A549 (cell line): ENCODE measurements at regions not wholly inside any gene's neighbourhood (a gene's known extent, or its start where the extent isn't known, plus 50 kb on each side); places are given as distances from the start of the nearest gene placed in this dataset.

Experiments
- ATAC-seq, 2 experiments: fragments of 200-7000 bp in 1 of 2; fragments of >200 bp in 1 of 2; cut with Nextera tagmentation in 1 of 2; cut with Tn5 transposase in 1 of 2; 3 replicates each; pipeline versions ENCODE4 v1.8.0 to v1.9.1; 2018 to 2020; ENCODE audit warnings: mild to moderate bottlenecking in 1 of 2, moderate library complexity in 1 of 2
- CTCF ChIA-PET: fragments of 300-600 bp; sonication (Branson Sonifier 250); formaldehyde crosslinking; extraction: SDS; loops from one replicate; lab custom pipeline; 2021; ENCODE audit warnings: antibody characterized with exemption, inconsistent platforms; lab: Yijun Ruan, JAX
- POLR2A ChIA-PET: fragments of 350-600 bp; formaldehyde crosslinking; extraction: SDS; loops from one replicate; lab custom pipeline; 2021; ENCODE audit warnings: antibody characterized with exemption, inconsistent platforms; lab: Yijun Ruan, JAX
- DNase-seq, 2 experiments: peaks; one replicate each; pipeline versions ENCODE4 v3.0.0 to v3.0.0-alpha.2; 2011 to 2016; ENCODE audit warnings: low read depth in 1 of 2, low spot score in 1 of 2
- FAIRE-seq: peaks from 2 replicates; lab custom pipeline; 2011; peaks lifted over from hg19 to GRCh38; lab: Jason Lieb, UNC
- H3K27ac ChIP-seq, 2 experiments: fragments of >200 bp; sonication (Bioruptor Twin); formaldehyde crosslinking; 3 replicates each; pipeline ENCODE4 v1.5.1; 2016 to 2017
- H3K4me1 ChIP-seq: fragments of >200 bp; sonication (Bioruptor Twin); formaldehyde crosslinking; 3 replicates; pipeline ENCODE4 v1.6.1; 2016
- H3K4me2 ChIP-seq: fragments of >200 bp; sonication (Bioruptor Twin); formaldehyde crosslinking; 3 replicates; pipeline ENCODE4 v1.6.1; 2016
- H3K4me3 ChIP-seq: fragments of >200 bp; sonication (Bioruptor Twin); formaldehyde crosslinking; 3 replicates; pipeline ENCODE4 v1.5.1; 2016
- H3K9me3 ChIP-seq: fragments of >200 bp; sonication (Bioruptor Twin); formaldehyde crosslinking; 3 replicates; pipeline ENCODE4 v1.6.1; 2016
- BCL3 ChIP-seq: fragments of >200 bp; sonication (Bioruptor Twin); formaldehyde crosslinking; IDR thresholded peaks from 3 replicates; pipeline ENCODE4 v1.6.1; 2016
- CHD2 ChIP-seq: fragments of 150-350 bp; IDR thresholded peaks from 2 replicates; pipeline ENCODE4 v1.6.1; 2014; ENCODE audit warnings: low read length; ENCODE audit not compliant: partially characterized antibody
- E2F6 ChIP-seq: IDR thresholded peaks from 2 replicates; pipeline ENCODE4 v1.6.1; 2012; ENCODE audit warnings: low read depth, borderline replicate concordance
- EHF ChIP-seq: fragments of 250-450 bp; sonication (Bioruptor Pico); IDR thresholded peaks from 2 replicates; pipeline ENCODE4 v1.5.0; 2020; ENCODE audit warnings: mild to moderate bottlenecking
- FOSB ChIP-seq: fragments of 250-450 bp; sonication (Bioruptor Pico); IDR thresholded peaks from 2 replicates; pipeline ENCODE4 v1.5.0; 2020; ENCODE audit warnings: mild to moderate bottlenecking, moderate library complexity
- FOSL2 ChIP-seq, 2 experiments: fragments of 450-650 bp in 1 of 2; fragments of >200 bp in 1 of 2; sonication (Bioruptor Twin) in 1 of 2; formaldehyde crosslinking; IDR thresholded peaks; 2 replicates each; pipeline versions ENCODE4 v1.5.0 to v1.6.1; 2016 to 2020; ENCODE audit warnings: mild to moderate bottlenecking in 1 of 2, moderate library complexity in 1 of 2
- HDAC2 ChIP-seq: fragments of 200-600 bp; sonication (generic); IDR thresholded peaks from 2 replicates; pipeline ENCODE4 v1.6.1; 2016
- KDM1A ChIP-seq: fragments of 200-600 bp; sonication (generic); IDR thresholded peaks from 2 replicates; pipeline ENCODE4 v1.6.1; 2016; ENCODE audit warnings: low read depth, mild to moderate bottlenecking
- RAD21 ChIP-seq, 2 experiments: fragments of >200 bp in 1 of 2; sonication (Bioruptor Twin) in 1 of 2; formaldehyde crosslinking in 1 of 2; IDR thresholded peaks in 1 of 2; conservative IDR thresholded peaks in 1 of 2; 2 replicates in 1 of 2; 3 replicates in 1 of 2; pipeline ENCODE4 v1.6.1; 2012 to 2018; ENCODE audit warnings: inconsistent platforms in 1 of 2
- REST ChIP-seq: fragments of 200-600 bp; sonication (generic); IDR thresholded peaks from 2 replicates; pipeline ENCODE4 v1.6.1; 2016; ENCODE audit warnings: antibody characterized with exemption, mild to moderate bottlenecking, moderate library complexity
- SMC3 ChIP-seq: fragments of >200 bp; sonication (Bioruptor Twin); formaldehyde crosslinking; IDR thresholded peaks from 3 replicates; pipeline ENCODE4 v1.6.1; 2018; ENCODE audit warnings: inconsistent platforms
- TFCP2L1 ChIP-seq: fragments of 250-450 bp; sonication (Bioruptor Pico); IDR thresholded peaks from 2 replicates; pipeline ENCODE4 v1.5.0; 2021; ENCODE audit warnings: mild to moderate bottlenecking
- TP53 ChIP-seq: fragments of 250-450 bp; sonication (Bioruptor Pico); IDR thresholded peaks from 2 replicates; pipeline ENCODE4 v1.5.0; 2021; ENCODE audit warnings: mild to moderate bottlenecking, moderate library complexity
- ZC3H11A ChIP-seq: fragments of 450-650 bp; IDR thresholded peaks from 2 replicates; pipeline ENCODE4 v1.6.1; 2014; ENCODE audit warnings: antibody characterized with exemption, mild to moderate bottlenecking
- WGBS: methylation state at CpG from one replicate; pipeline ENCODE4 v1.1.6; 2017; ENCODE audit errors: missing lambda C conversion rate; 5-methylcytosine and 5-hydroxymethylcytosine counted together

GRCh38 chr12:87259391-87259790 is 769.8 kb downstream of the C12orf50 start (continued):
- TF ChIP-seq FOSB (no peak), EHF (no peak), REST (no peak)
- TF ChIP-seq, all 56 proteins: peak for 0

GRCh38 chr12:87254381-87255030 is 774.7 kb downstream of the C12orf50 start:
- TF ChIP-seq E2F6 (no peak), KDM1A (no peak), TP53 (CRISPR knock-in tag) (no peak), HDAC2 (no peak), RAD21 (conservative IDR thresholded peaks at IDR 0.05 in 1 of 2, IDR thresholded peaks at IDR 0.05 in 1 of 2) (no peak), TFCP2L1 (CRISPR knock-in tag) (no peak), ZC3H11A (no peak), SMC3 (no peak), REST (no peak)
- POLR2A ChIA-PET: no interaction called here
- FAIRE-seq: no peak

GRCh38 chr12:87253157-87253556 is 776.0 kb downstream of the C12orf50 start:
- peak in 1 of 2 experiments; percentile 18 for DNase-seq
- CTCF ChIA-PET: interaction anchor here (0.6 kb wide), 1 partner anchor 17 kb away, joined by 5 read pairs; no protein-coding TSS in a partner anchor
- POLR2A ChIA-PET: no interaction called here
- TF ChIP-seq BCL3 (no peak), CHD2 (no peak), FOSL2 (IDR thresholded peaks at IDR 0.05) (no peak), FOSL2 (CRISPR knock-in tag; IDR thresholded peaks at IDR 0.05) (peak; percentile 70)
- 29% methylated on average over 2 of the region's 2 CpGs for WGBS
- H3K27ac ChIP-seq: no peak overlapping the region
- H3K4me2 ChIP-seq: no peak overlapping the region
- ATAC-seq: no peak
- H3K4me1 ChIP-seq: no peaks in the 10 kb centered on the region
- FAIRE-seq: no peak
- no peak overlapping the region for H3K4me3 ChIP-seq
- no peaks in the 10 kb centered on the region for H3K9me3 ChIP-seq

More at GRCh38 chr12:87254381-87255030, 774.7 kb downstream of the C12orf50 start:
- CTCF ChIA-PET: no interaction called here
- DNase-seq (no peak), ATAC-seq (no peak)
- Histone ChIP-seq H3K4me2 (no peak overlapping the region), H3K9me3 (no peaks in the 10 kb centered on the region), H3K27ac (no peak overlapping the region), H3K4me3 (no peak overlapping the region), H3K4me1 (0 out of 3 replicates have a peak, but pooled peaks cover 5% of the 10 kb centered on the region)
- WGBS: 91% methylated on average over 2 of the region's 2 CpGs
